ENCODE measurements at regions not wholly inside any gene's neighbourhood (a gene's known extent, or its start where the extent isn't known, plus 50 kb on each side); places are given as distances from the start of the nearest gene placed in this dataset.

- no peak for TF ChIP-seq POLR2A (IDR thresholded peaks at IDR 0.05)
- TF ChIP-seq CTCF (IDR thresholded peaks at IDR 0.05): no peak
- no peak for TF ChIP-seq EP300 (IDR thresholded peaks at IDR 0.05; ENCODE audit: low read depth)
These were observed 604.7 kb upstream of the FTMT start for GRCh38 chr5:121246971-121247370.

Measured in transverse colon (tissue), 3 donors.